Retinal pigment epithelial cell (primary cell): ENCODE measurements at regions not wholly inside any gene's neighbourhood (a gene's known extent, or its start where the extent isn't known, plus 50 kb on each side); places are given as distances from the start of the nearest gene placed in this dataset.

Experiments
- DNase-seq: peaks from one replicate; pipeline ENCODE4 v3.0.0-alpha.2; 2010; ENCODE audit warnings: low read depth
- H3K4me3 ChIP-seq: 2 replicates; pipeline ENCODE4 v1.5.1; 2011; ENCODE audit warnings: mild to moderate bottlenecking, low read length, control low read depth, moderate library complexity
- CTCF ChIP-seq: conservative IDR thresholded peaks from 2 replicates; pipeline ENCODE4 v1.5.1; 2011; ENCODE audit warnings: low read depth, low read length, control low read depth, inconsistent platforms

- TF ChIP-seq CTCF = no peak
- H3K4me3 ChIP-seq = no peak overlapping the region
- no peak for DNase-seq
Measured at GRCh38 chr10:36195364-36195763, 553.3 kb upstream of the FZD8 start.

GRCh38 chr10:36194276-36194675, 552.2 kb upstream of the FZD8 start:
- TF ChIP-seq CTCF = no peak
- no peak overlapping the region for H3K4me3 ChIP-seq
- DNase-seq = no peak

GRCh38 chr10:36191009-36191408, 548.9 kb upstream of the FZD8 start:
- no peak for DNase-seq
- TF ChIP-seq CTCF = no peak
- H3K4me3 ChIP-seq = no peak overlapping the region

GRCh38 chr10:36188461-36188860, 546.4 kb upstream of the FZD8 start:
- H3K4me3 ChIP-seq = no peak overlapping the region
- no peak for TF ChIP-seq CTCF
- no peak for DNase-seq

GRCh38 chr10:36188080-36188453, 546.0 kb upstream of the FZD8 start:
- DNase-seq = no peak

GRCh38 chr10:36187380-36188079, 545.4 kb upstream of the FZD8 start:
- DNase-seq = no peak
- no peak for TF ChIP-seq CTCF
- no peak overlapping the region for H3K4me3 ChIP-seq

More at GRCh38 chr10:36188080-36188453, 546.0 kb upstream of the FZD8 start:
- no peak overlapping the region for H3K4me3 ChIP-seq
- no peak for TF ChIP-seq CTCF

GRCh38 chr10:36185097-36185496, 543.0 kb upstream of the FZD8 start:
- no peak for TF ChIP-seq CTCF
- no peak overlapping the region for H3K4me3 ChIP-seq
- DNase-seq = no peak
